ENCODE measurements at regions not wholly inside any gene's neighbourhood (a gene's known extent, or its start where the extent isn't known, plus 50 kb on each side); places are given as distances from the start of the nearest gene placed in this dataset.

DNA sequence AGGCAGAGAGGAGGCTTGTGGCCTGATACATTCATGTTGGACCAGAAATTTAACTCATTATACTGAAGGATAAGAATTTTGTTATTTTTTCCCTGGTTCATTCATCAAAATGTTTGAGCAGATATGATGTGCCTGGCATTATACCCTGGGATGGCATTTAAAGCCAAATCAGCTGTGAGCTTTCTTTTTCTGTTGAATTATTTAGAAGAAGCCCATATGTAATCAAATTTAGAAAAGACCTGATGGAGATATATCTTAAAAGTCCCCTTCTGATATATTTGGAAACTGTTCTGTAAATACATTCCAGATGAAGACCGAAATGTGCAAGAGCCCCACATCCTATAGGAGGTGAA is 743.1 kb upstream of the HS6ST1 start:
- no peak for TF ChIP-seq POLR2A (IDR thresholded peaks at IDR 0.05; ENCODE audit: low read depth, low read length)
- TF ChIP-seq TAF1 (IDR thresholded peaks at IDR 0.05; ENCODE audit: low read depth, low read length): no peak
- no peak for TF ChIP-seq POLR2AphosphoS5 (IDR thresholded peaks at IDR 0.05; ENCODE audit: low read depth, low read length)
- no peak for TF ChIP-seq SPI1 (IDR thresholded peaks at IDR 0.05; ENCODE audit: low read depth, low read length)
- TF ChIP-seq POU2F2 (IDR thresholded peaks at IDR 0.05; ENCODE audit: low read depth, low read length): no peak
